NCI-H2107 treated with DMSO at 0.1 percent for 48 hours (cell line): ENCODE measurements at regions not wholly inside any gene's neighbourhood (a gene's known extent, or its start where the extent isn't known, plus 50 kb on each side); places are given as distances from the start of the nearest gene placed in this dataset.

Source experiments
- DNase-seq: peaks from one replicate; lab custom pipeline; 2025; ENCODE audit not compliant: unreplicated experiment; lab: John Stamatoyannopoulos, UW

DNA sequence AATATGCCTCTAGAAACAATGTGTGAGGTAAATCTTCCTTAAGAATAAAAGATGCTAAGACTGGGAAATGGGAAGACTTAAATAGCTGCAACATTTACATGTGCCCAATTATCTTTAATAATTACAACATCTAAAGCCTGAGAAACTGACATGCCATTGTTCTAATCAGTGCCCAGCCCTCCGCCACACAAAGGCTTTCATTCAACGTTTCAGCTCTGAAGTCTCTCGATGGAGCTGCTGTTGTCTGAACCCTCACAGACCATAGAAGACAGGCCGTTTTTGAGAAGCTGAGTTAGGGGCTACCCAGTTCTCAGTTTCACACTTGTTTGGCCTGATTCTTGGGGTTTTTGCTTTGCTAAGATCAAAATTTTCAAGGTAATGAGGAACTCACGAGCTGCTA, 315.4 kb upstream of the CHST9 start:
- DNase-seq, result no peak

DNA sequence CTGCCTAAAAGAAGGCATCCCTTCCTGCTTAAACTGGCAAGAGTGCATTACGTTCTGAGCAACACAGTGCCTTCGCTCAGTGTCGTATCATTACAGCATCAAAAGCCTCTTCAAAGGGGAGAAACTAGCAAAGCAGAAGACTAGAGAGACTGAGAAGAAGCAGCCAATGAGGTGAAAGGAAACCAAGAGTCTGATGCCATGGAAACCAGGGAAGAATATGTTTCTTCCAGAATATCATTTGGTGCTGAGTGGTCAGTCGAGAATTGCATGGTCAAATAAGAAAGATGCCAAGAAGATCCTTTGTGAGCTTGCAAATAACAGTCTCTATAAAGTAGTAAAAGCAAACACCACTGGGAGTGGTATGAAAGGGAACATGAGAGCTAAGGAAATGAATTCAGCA, 312.1 kb upstream of the CHST9 start:
- DNase-seq, result no peak

DNA sequence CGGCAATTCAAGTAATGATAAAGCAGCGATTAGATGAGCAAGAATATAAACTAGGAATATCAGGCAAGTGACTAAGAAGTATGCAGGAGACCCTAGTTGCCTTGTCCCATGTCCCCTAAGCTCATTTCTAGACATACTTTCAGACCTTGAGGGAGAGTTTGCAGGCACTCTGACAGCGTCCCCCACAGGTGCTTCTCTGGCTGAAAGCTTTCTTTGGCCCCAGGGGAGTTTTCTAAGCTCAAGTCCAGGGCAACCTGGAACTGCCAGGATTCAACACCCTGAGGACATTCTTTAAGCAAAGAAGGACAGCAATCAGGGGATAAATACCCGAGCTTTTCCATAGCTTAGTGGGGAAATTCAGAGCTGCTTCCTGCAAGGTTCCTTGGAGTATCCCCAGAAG, 308.1 kb upstream of the CHST9 start:
- DNase-seq, result no peak

DNA sequence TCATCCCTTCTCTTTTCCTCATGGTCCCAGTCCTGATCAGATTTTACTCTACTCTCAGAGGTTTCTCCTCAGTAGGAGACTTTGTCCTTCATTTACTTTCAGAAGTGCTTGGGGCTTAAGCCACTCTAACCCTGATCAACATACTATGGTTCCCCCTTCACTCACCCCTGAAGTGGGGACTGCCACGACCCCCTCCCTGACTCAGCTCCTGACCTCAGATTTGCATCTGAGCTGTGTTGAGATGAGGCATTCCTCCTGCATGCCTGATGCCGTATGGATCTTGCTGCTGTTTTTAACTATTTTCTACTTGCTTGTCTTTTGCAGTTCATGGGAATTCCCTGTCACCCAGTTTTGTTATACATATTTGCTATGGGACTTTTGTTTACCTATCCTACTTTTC, 306.7 kb upstream of the CHST9 start:
- DNase-seq, result no peak

DNA sequence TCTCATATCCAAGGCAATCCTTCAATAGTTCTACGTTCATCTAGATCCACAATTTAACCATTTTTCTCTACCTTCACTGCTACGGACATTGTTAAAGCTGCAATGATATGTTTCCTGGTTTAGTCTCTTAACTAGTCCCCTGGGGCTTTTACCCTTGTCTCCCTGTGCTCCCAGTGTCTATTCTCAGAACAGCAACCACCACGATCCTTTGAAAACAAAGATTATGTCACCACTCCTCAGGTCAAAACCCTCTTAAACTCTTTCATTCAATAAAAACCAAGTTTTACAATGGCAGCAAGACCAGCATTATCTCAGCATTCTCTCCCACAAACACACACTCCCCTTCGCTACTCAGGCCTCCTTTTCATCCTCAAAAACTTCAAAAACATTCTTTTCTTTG, 298.2 kb upstream of the CHST9 start:
- no peak for DNase-seq

DNA sequence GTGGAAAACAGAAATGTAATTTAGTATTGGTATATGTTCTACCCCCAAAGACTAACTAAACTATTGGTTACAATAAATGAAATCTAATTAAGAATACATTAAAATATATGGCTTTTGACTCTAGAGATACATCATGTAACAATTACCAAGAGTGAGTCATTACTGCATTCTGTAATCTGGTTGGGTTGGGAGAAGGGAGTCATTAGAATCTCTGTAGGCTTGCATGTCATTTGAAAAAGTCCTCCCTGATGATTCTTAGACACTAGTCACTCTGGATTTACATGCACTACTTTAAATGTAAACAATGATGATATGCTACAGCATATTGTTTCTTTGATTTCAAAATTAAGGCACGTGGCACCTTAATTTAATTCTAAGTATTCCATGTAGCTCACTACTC, 293.4 kb upstream of the CHST9 start:
- no peak for DNase-seq

DNA sequence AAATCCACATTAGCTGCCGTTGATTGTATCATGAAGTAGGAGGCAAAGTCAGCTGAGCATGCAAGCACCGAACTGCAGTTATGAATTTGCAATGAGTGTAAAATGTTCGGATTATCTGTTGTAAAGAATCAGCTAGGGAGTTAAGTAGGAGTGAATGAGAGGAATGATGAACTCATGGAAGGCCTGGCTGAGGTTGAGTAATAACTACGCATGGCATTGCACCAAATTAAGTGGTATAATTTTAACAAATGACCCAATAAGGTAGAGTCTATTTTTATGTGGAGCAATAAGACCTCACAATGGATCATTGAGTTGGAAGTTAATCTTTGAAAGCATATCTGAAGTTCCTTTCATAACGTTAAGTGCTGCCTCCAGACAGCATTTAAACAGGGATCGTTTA, 288.2 kb upstream of the CHST9 start:
- no peak for DNase-seq

DNA sequence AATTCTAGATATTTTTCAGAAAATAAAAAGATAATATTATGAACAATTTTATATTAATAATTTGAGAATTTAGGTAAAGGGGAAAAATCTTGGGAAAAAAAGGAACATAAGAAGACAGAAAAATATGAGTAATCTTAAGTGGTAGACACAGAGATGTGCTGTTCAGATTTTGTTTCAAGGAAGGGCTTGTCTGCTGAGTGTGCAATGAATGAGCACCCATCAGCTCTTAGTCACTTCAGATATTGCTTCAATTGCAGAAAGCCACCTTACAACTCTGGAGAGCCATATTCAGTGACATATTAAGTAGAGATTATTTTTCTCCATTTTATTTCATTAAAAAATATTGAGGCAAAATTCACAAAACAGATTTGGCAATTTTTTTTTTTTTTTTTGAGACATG, 282.0 kb upstream of the CHST9 start:
- DNase-seq, result no peak

DNA sequence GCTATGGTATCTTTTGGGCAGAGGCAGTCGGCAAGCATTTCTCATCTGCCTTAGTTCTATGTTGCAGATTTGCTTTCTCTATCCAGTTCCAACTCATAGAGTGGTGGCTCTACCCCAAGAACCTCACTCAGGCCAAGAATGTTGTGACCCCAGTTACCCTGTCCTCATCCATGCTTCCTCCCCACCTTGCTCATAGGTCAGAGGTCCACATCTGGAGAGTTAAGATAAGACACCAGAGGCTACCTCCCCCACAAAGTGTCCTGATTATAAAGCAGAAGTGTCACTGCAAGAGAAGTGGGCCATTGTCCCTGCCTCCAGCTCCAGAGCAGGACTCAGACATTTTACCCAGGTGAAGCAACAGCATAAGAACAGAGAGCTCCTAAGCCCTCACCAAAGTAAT, 276.8 kb upstream of the CHST9 start:
- DNase-seq, result no peak

DNA sequence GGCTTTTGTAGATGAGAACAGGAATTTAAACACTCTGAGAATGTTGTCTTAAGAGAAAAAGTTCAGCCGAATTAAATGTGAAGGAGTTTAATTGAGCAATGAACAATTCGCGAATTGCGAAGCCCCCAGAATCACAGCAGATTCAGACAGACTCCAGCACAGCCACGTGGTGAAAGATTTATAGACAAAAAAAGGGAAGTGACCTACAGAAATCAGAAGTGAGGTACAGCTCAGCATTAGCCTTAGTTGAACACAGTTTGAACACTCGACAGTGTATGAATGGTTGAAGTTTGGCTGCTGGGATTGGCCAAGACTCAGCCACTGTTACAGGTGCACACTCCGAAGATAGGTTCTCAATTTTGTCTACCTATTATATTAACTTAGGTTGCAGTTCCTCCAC, 264.0 kb upstream of the CHST9 start:
- DNase-seq, result no peak

DNA sequence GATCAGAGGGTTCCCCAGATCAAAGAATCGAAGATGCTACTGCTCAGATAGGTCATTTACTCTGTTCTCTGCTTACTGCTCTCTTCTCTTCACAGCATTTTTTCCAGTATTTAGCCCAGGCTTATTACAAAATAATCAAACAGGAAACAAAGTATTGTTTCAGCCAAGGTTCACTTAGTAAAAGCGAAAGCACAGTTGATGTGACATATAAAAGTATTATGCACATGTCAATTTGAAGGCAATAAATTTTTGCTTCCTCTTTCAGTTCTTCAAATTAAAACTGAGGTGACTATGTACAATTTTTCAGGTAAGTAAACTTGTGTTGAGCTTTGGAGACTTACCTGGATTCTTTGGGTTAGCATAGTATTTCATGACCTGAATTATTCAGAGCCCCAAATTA, 262.8 kb upstream of the CHST9 start:
- no peak for DNase-seq

DNA sequence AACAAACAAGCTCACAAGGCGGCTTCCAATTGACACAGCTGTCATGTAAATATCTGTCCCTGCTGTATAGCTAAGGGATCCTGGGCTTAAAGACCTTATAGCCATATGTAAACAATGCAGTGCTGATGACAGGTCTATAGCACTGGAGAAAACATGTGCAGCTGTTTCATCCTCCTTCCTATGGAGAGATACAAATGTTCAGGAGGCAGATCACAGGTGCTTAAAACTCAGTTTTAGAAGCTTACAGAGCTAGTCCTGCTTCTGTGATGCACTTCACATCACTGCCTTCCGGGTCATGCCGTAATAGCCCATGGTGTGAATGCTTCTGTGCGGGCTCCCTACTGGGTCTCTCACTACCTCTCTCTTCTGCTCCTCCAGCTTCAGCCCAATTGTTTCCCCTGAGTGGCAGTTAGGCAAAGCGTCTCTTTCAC, 262.4 kb upstream of the CHST9 start:
- DNase-seq, result no peak

DNA sequence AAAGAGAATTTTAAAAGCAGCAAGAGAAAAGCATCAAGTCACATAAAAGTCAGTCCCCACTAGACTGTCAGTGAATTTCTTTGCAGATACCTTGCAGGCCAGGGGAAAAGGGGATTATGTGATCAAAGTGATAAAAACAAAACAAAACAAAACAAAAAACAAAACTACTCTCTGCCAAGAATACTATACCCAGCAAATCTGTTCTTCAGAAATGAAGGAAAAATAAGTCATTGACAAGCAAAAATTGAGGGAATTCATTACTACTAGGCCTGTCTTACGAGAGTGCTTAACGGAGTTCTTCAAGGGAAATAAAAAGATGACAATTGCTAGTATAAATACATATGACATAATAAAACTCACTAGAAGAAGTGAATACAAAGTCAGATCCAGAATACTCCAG, 245.5 kb upstream of the CHST9 start:
- DNase-seq, result no peak

DNA sequence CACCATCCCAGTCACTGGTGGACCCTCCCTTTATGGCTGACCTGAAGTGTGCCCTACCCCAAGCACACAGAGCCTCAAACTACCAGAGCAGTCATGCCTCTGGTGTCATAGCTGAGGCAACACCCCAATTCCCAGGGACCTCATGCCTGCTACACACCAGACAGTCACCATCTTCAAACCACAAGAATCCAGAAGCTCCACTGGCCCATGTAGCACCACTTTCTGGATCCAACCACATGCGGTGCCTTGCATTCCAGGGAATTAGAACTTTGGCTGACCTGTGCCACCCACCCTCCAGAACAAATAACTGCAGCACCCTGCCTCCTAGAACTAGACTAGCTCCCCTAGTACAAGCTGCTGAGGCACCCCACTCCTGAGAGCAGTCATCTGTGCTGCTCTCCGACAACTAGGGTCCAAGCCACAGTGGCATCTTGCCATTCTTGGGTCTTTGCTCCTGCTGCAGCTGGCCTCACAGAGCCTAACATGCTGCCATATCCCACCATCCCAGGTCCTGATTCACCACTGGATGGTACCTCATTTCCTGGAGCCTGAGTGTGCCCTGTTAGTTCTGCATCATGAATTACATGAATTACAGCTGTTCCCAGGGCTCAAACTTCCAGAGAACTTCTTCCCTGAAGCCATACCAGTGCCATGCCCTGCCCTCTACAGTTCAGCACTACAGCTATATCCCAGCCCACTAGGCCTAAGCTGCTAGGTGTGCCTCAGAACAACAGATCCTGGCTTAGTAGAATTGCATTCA, 243.8 kb upstream of the CHST9 start:
- no peak for DNase-seq

DNA sequence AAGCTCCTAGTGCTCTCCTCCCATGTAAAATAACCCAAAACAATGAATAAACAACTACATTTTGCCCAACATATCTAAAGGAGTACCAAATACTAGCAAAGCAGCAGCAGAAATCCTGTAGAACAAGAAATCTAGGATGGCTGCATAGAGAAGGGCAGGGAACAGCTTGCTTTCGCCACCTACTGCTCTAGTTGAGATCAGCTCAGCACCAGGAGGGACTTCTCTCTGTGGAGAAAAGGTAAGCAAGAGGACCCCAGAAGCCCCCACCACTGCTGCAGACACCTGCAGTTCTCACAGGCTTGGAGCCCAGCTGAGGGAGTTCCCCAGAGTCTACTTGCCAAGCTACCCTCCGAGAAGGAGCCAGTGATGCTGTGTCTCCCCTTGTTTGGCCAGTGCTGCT, 243.0 kb upstream of the CHST9 start:
- no peak for DNase-seq

DNA sequence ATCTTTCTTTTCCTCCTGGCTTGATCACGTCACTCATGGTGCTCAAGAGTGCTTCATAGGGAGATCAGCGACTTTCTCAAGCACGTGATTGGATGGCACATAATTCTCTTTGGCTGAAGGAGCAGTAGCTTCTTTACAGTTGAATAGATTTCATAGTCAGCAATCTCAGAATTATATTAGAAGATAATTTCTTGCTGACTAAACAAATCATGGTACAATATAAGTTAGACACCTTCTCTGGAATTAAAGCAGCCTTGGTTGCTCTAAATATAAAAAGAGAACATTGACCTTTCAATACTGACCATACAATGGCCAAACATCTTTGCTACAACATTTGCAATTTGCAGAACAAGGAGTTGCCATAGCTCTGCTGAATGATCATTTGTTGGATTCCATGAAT, 238.5 kb upstream of the CHST9 start:
- no peak for DNase-seq

DNA sequence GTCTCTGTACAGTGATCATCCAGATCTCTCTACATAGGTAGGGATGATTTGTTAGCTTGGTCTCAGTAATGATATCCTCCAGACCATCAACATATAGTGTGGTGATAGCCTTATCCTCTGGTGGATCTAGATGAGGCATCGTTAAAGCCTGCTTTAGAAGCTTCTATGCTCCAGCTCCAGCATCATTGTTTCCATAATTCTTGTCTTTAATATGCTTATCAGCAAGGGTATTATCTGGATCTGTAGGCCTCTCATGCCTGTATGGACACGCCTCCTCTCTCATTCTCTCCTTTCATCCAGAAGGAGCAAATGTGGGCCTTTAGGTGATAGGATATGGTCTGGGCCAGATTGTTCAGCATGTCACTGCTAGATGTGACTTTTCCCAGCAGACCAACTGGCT, 234.5 kb upstream of the CHST9 start:
- DNase-seq, result no peak

DNA sequence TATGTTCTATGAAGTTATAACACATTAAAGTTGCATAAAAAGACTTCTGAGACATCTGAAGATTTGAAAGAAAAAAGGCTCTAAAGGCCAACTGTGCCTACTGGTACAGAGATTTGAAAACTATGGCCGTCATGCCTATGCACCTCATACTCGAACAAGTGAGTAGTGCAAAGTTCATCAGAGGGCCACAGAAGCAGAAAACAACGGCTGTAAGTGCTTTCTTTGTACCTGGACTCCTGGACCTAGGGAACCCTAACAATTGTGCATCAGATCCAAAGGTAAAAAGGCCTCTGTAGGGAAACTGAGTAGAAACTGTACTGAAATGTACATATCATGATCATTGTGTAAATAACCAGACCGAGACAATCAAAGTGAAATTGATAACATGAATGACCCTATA, 230.4 kb upstream of the CHST9 start:
- DNase-seq, result no peak

DNA sequence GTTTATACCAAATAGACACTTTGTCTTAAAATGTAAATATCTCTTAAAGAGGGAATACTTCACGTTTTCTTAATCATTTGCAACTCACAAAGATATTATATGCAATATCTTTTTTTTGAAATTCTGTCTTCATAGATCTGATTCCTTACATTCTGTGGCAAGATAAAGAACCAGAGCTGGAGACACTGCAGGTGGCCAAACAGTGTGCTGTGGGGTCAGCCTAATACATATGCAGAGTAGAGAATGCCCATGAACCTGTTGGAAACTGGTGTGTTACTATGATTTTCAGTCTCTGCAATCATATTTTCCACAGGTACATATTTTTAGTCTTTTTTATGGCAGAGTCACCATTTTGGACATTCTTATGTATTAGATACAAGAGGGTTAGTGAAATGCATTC, 229.6 kb upstream of the CHST9 start:
- DNase-seq, result no peak

DNA sequence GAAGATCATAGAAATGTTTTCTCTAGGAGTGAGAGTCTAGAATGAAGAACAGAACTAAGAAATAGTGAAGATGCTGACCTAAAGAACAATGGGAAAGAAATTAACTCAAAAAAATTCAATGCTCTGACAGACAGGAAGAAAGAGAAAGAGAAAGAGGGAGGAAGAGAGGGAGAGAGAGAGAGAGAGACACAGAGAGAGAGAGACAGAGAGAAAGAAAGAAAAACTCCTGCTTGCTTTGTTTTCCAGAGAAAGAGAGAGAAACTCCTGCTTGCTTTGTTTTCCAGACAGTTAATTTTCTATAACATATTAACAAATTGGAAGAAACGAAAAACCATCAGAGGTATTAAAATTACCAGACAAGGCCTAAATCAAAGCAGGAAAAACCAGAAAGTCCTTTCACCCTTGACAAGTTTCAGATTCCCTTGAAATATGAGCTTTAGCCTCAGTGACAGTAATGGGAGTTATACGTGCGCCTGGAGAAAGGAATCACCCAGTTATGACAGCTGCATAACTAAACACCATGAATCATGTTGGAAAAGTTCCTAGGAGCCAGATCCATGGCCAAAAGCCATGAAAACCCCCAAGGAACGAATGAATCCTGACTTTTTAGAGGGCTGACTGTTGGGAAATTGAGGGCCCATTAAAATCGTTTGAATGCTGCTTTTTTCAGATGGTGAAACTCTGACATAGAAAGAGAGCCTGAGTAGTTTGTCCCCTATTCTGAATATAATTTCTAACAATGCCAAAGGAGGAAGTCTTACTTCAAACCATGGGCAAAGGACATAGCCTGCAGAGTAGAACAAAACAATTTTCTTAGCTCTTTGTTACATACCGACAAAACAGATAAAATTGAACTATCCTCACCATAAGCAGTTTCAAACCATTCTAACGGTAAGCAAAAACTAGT, 228.6 kb upstream of the CHST9 start:
- no peak for DNase-seq

DNA sequence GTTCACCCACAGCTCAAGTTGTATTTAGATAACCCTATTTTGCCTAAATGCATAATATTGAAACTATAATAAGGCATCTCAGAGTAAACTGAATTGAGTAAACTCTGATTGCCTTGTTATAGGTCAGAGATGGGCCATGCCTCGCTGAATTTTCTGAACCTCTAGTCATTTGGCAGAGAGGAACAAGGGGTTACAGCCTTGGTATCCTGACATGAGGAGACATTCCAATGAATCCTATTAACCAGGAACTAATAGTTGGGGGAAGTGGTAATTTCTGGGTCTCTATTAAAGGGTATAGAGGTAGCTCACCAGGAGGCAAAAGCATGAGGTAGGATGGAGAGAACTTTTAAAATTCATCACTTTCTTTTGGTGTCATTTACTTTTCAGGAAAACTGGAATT, 227.4 kb upstream of the CHST9 start:
- no peak for DNase-seq

DNA sequence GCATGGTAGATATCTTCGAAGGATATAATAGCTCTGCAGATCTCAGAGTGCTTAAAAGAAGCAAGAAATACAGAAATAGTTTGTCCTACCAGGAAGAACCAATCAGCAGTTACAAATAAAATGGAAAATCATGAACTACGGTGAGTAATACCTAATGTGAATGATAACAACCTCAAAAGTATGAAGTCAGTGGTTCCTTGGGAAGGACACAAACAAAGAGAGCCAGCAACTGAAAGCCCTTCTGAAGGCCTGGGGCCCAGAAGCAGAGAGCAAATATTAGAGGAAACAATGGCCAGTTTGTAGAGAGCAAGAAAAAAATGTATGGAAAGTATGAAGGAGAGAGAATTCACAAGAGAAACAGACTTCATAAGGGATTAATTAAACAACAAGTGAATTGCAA, 226.8 kb upstream of the CHST9 start:
- DNase-seq, result no peak

DNA sequence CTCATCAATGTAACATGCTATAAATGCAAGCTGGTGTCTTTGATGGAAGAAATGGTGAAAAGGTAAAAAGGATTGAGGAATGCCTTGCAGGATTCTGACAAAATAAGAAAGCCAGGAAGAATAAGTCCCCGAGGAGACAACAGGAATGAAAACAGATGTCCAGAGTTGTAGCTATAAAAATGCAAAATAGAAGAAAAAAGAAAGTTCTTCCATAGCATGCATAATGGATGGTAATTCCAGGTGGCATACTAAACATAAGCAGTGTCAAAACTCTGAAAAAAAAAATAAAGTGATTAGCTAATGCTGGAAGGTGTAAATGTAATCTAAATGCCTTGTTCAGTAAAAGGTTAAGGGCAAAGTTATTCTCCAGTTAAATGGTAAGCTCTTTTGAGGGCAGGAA, 225.9 kb upstream of the CHST9 start:
- no peak for DNase-seq
